HepG2 (cell line): ENCODE measurements at regions not wholly inside any gene's neighbourhood (a gene's known extent, or its start where the extent isn't known, plus 50 kb on each side); places are given as distances from the start of the nearest gene placed in this dataset.

Source experiments
- ATAC-seq: fragments of 200-7000 bp; cut with Tn5 transposase; 3 replicates; pipeline ENCODE4 v1.9.1; 2020; ENCODE audit warnings: mild to moderate bottlenecking, moderate library complexity
- BruUV-seq: library from RNA; stranded (reverse); fragments of 400-500 nt; replicated peaks from 2 replicates; lab custom pipeline; 2021; lab: Mats Ljungman, UMichigan
- CTCF ChIA-PET: fragments of 300-600 bp; formaldehyde crosslinking; extraction: SDS; loops from one replicate; lab custom pipeline; 2021; ENCODE audit warnings: low total read pairs, inconsistent platforms, low intra/inter-chr PET ratio; lab: Yijun Ruan, JAX
- POLR2A ChIA-PET: fragments of 350-600 bp; sonication (Branson Sonifier 250); formaldehyde crosslinking; loops from one replicate; lab custom pipeline; 2020; ENCODE audit warnings: antibody characterized with exemption, inconsistent platforms; lab: Yijun Ruan, JAX
- DNase-seq: peaks from one replicate; pipeline ENCODE4 v3.0.0-alpha.2; 2015; ENCODE audit warnings: low spot score
- FAIRE-seq: peaks from 3 replicates; lab custom pipeline; 2011; peaks lifted over from hg19 to GRCh38; lab: Jason Lieb, UNC
- H2AFZ ChIP-seq: one replicate; pipeline ENCODE4 v1.6.1; 2011; ENCODE audit warnings: low read length, inconsistent platforms
- H3K27ac ChIP-seq: fragments of 300-600 bp; 3 replicates; pipeline ENCODE4 v1.8.0; 2011; ENCODE audit warnings: mixed run types, mild to moderate bottlenecking, mixed read lengths, low read length, inconsistent platforms; ENCODE audit not compliant: insufficient read depth; ENCODE audit errors: extremely low read length
- H3K27me3 ChIP-seq, 2 experiments: fragments of 200-600 bp in 1 of 2; 2 replicates in 1 of 2; 3 replicates in 1 of 2; pipeline versions ENCODE4 v1.6.0 to v1.8.0; 2011; ENCODE audit warnings: low read length in 2 of 2, mild to moderate bottlenecking in 2 of 2, moderate library complexity in 2 of 2, inconsistent platforms in 1 of 2; ENCODE audit not compliant: insufficient read depth in 2 of 2, control insufficient read depth in 1 of 2
- H3K36me3 ChIP-seq, 2 experiments: fragments of 200-600 bp in 1 of 2; replicated peaks in 1 of 2; 2 replicates in 1 of 2; 3 replicates in 1 of 2; pipeline versions ENCODE4 v1.5.1 to v1.8.0; 2011; ENCODE audit warnings: low read length in 2 of 2, inconsistent platforms in 1 of 2; ENCODE audit not compliant: insufficient read depth in 2 of 2, control insufficient read depth in 1 of 2
- H3K4me1 ChIP-seq: 2 replicates; pipeline ENCODE4 v1.5.1; 2012; ENCODE audit warnings: low read length, inconsistent platforms; ENCODE audit not compliant: insufficient read depth
- H3K4me2 ChIP-seq: 2 replicates; pipeline ENCODE4 v1.6.0; 2011; ENCODE audit warnings: low read depth, low read length, inconsistent platforms
- H3K4me3 ChIP-seq, 3 experiments: fragments of 200-600 bp in 1 of 3; sonication (generic), shearing (Covaris generic) in 1 of 3; replicated peaks in 1 of 3; 2 replicates each; pipeline ENCODE4 v1.5.1; 2011 to 2016; ENCODE audit warnings: low read length in 3 of 3, inconsistent platforms in 2 of 3, low read depth in 2 of 3, mild to moderate bottlenecking in 2 of 3, control low read depth in 1 of 3, mixed read lengths in 1 of 3; ENCODE audit not compliant: insufficient read depth in 1 of 3
- H3K79me2 ChIP-seq: one replicate; pipeline ENCODE4 v1.6.1; 2011; ENCODE audit warnings: low read length, inconsistent platforms; ENCODE audit not compliant: insufficient read depth
- H3K9ac ChIP-seq: 2 replicates; pipeline ENCODE4 v1.6.0; 2011; ENCODE audit warnings: mild to moderate bottlenecking, low read depth, low read length, inconsistent platforms; ENCODE audit not compliant: insufficient read depth
- H3K9me3 ChIP-seq: 2 replicates; pipeline ENCODE4 v1.5.1; 2012; ENCODE audit warnings: mild to moderate bottlenecking, low read length
- H4K20me1 ChIP-seq: 2 replicates; pipeline ENCODE4 v1.6.0; 2011; ENCODE audit warnings: inconsistent platforms, mild to moderate bottlenecking, low read length, moderate library complexity; ENCODE audit not compliant: insufficient read depth
- HMGA1 ChIP-seq: sonication (generic); formaldehyde crosslinking; conservative IDR thresholded peaks from 2 replicates; pipeline ENCODE4 v1.4.0; 2020; ENCODE audit warnings: missing genetic modification reagents
- HNF4A ChIP-seq: sonication (generic); formaldehyde crosslinking; IDR thresholded peaks from 2 replicates; pipeline ENCODE4 v1.4.0; 2020; ENCODE audit warnings: missing genetic modification reagents
- MATR3 ChIP-seq: sonication (generic); formaldehyde crosslinking; IDR thresholded peaks from 2 replicates; pipeline ENCODE4 v1.4.0; 2020; ENCODE audit warnings: missing genetic modification reagents
- PHF21A ChIP-seq: sonication (generic); formaldehyde crosslinking; IDR thresholded peaks from 2 replicates; pipeline ENCODE4 v1.5.0; 2020; ENCODE audit warnings: mild to moderate bottlenecking, missing genetic modification reagents
- POLR2AphosphoS5 ChIP-seq: IDR thresholded peaks from 2 replicates; pipeline ENCODE4 v1.6.1; 2012; ENCODE audit warnings: low read depth, low read length
- PTBP1 ChIP-seq: fragments of 200-400 bp; formaldehyde crosslinking; IDR thresholded peaks from 2 replicates; pipeline ENCODE4 v1.6.1; 2018; ENCODE audit warnings: low read length, low read depth; ENCODE audit not compliant: poor library complexity, severe bottlenecking
- SNAPC2 ChIP-seq: sonication (generic); formaldehyde crosslinking; IDR thresholded peaks from 2 replicates; pipeline ENCODE4 v1.8.1; 2022; ENCODE audit warnings: mild to moderate bottlenecking, missing genetic modification reagents
- U2AF1 ChIP-seq: fragments of 200-400 bp; formaldehyde crosslinking; optimal IDR thresholded peaks from 2 replicates; pipeline ENCODE3; 2017; ENCODE audit warnings: mild to moderate bottlenecking, low read depth, low read length
- ZKSCAN8 ChIP-seq: IDR thresholded peaks from 2 replicates; pipeline ENCODE4 v1.6.1; 2016; ENCODE audit warnings: borderline replicate concordance, missing genetic modification reagents, missing compliant biosample characterization
- ZNF552 ChIP-seq: sonication (generic); formaldehyde crosslinking; IDR thresholded peaks from 2 replicates; pipeline ENCODE4 v1.9.0; 2022; ENCODE audit warnings: missing genetic modification reagents, mild to moderate bottlenecking, borderline replicate concordance
- ZNF761 ChIP-seq: sonication (generic); formaldehyde crosslinking; conservative IDR thresholded peaks from 2 replicates; pipeline ENCODE4 v1.4.0; 2020; ENCODE audit warnings: mild to moderate bottlenecking, missing genetic modification reagents
- in situ Hi-C: cut with HindIII; loops from 2 replicates; pipeline ENCODE4 v1.10.0; 2017; ENCODE audit warnings: low pct_unique_long_range_greater_than_20kb; ENCODE audit not compliant: extremely low pct_ligation_motif_present
- intact Hi-C: fragments of 100-400 bp; cut with micrococcal nuclease; formaldehyde crosslinking; loops from one replicate; pipeline ENCODE4 v1.10.0; 2022; ENCODE audit not compliant: unreplicated experiment
- TF ChIP-seq, protein P1 (sequence below): sonication (generic); formaldehyde crosslinking; IDR thresholded peaks from 2 replicates; pipeline ENCODE4 v1.4.0; 2020; ENCODE audit warnings: missing genetic modification reagents
- TF ChIP-seq, protein P2 (sequence below): sonication (generic); formaldehyde crosslinking; IDR thresholded peaks from 2 replicates; pipeline ENCODE4 v1.4.0; 2020; ENCODE audit warnings: missing genetic modification reagents
- TF ChIP-seq, protein P3 (sequence below): sonication (generic); formaldehyde crosslinking; IDR thresholded peaks from 2 replicates; pipeline ENCODE4 v1.4.0; 2020; ENCODE audit warnings: mild to moderate bottlenecking, missing genetic modification reagents
- TF ChIP-seq, protein P4 (sequence below): fragments of 450-650 bp; IDR thresholded peaks from 2 replicates; pipeline ENCODE4 v1.6.1; 2017; ENCODE audit warnings: mild to moderate bottlenecking
- TF ChIP-seq, protein P5 (sequence below): sonication (generic); formaldehyde crosslinking; IDR thresholded peaks from 2 replicates; pipeline ENCODE4 v1.4.0; 2020; ENCODE audit warnings: missing genetic modification reagents

DNA sequence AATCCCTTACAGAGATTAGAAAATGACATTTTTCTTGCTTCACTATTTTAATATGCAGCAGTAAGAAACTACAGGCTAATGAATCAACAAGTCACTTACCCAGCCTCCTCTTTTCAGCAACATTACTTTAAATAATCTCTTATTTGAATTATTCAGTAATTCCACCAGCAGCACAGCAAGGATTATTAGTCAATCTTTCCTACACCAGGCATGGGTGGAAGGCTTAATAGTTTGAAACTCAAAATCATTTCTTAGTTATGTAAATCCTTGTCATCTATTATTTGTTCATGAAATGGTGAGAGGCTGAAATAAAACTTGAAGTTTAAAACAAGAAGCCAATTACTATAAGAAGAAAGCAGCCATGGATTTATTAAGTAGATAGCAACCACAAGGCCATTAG lies 530.5 kb downstream of the KCNA4 start:
- Histone ChIP-seq H3K4me2 (no peak overlapping the region), H3K4me3 (no peak overlapping the region), H3K27ac (no peak overlapping the region), H2AFZ (no peak overlapping the region), H4K20me1 (no peaks in the 10 kb centered on the region), H3K9ac (no peak overlapping the region), H3K9me3 (no peaks in the 10 kb centered on the region), H3K27me3 (no peaks in the 10 kb centered on the region; a peak in 1 of 5 replicates), H3K79me2 (no peaks in the 10 kb centered on the region), H3K36me3 (no peaks in the 10 kb centered on the region), H3K4me1 (no peaks in the 10 kb centered on the region)
- BruUV-seq: no TSS peak
- FAIRE-seq (no peak), ATAC-seq (no peak), DNase-seq (no peak)
- ChIA-PET CTCF (no interaction called here), POLR2A (no interaction called here)
- in situ Hi-C loops (no loop called here), intact Hi-C loops (no loop called here)
- TF ChIP-seq ZKSCAN8 (CRISPR knock-in tag) (no peak), ZNF552 (CRISPR knock-in tag) (no peak), HMGA1 (CRISPR knock-in tag) (no peak), PHF21A (no peak), PTBP1 (no peak), U2AF1 (no peak), MATR3 (CRISPR knock-in tag) (no peak), SNAPC2 (CRISPR knock-in tag) (no peak), POLR2AphosphoS5 (no peak), ZNF761 (no peak), HNF4A (CRISPR knock-in tag) (no peak)
- TF ChIP-seq, protein P1, sequence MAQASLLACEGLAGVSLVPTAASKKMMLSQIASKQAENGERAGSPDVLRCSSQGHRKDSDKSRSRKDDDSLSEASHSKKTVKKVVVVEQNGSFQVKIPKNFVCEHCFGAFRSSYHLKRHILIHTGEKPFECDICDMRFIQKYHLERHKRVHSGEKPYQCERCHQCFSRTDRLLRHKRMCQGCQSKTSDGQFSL (CRISPR knock-in tag): no peak
- TF ChIP-seq, protein P2, sequence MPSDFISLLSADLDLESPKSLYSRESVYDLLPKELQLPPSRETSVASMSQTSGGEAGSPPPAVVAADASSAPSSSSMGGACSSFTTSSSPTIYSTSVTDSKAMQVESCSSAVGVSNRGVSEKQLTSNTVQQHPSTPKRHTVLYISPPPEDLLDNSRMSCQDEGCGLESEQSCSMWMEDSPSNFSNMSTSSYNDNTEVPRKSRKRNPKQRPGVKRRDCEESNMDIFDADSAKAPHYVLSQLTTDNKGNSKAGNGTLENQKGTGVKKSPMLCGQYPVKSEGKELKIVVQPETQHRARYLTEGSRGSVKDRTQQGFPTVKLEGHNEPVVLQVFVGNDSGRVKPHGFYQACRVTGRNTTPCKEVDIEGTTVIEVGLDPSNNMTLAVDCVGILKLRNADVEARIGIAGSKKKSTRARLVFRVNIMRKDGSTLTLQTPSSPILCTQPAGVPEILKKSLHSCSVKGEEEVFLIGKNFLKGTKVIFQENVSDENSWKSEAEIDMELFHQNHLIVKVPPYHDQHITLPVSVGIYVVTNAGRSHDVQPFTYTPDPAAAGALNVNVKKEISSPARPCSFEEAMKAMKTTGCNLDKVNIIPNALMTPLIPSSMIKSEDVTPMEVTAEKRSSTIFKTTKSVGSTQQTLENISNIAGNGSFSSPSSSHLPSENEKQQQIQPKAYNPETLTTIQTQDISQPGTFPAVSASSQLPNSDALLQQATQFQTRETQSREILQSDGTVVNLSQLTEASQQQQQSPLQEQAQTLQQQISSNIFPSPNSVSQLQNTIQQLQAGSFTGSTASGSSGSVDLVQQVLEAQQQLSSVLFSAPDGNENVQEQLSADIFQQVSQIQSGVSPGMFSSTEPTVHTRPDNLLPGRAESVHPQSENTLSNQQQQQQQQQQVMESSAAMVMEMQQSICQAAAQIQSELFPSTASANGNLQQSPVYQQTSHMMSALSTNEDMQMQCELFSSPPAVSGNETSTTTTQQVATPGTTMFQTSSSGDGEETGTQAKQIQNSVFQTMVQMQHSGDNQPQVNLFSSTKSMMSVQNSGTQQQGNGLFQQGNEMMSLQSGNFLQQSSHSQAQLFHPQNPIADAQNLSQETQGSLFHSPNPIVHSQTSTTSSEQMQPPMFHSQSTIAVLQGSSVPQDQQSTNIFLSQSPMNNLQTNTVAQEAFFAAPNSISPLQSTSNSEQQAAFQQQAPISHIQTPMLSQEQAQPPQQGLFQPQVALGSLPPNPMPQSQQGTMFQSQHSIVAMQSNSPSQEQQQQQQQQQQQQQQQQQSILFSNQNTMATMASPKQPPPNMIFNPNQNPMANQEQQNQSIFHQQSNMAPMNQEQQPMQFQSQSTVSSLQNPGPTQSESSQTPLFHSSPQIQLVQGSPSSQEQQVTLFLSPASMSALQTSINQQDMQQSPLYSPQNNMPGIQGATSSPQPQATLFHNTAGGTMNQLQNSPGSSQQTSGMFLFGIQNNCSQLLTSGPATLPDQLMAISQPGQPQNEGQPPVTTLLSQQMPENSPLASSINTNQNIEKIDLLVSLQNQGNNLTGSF (CRISPR knock-in tag): no peak
- TF ChIP-seq, protein P3, sequence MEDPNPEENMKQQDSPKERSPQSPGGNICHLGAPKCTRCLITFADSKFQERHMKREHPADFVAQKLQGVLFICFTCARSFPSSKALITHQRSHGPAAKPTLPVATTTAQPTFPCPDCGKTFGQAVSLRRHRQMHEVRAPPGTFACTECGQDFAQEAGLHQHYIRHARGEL (CRISPR knock-in tag): no peak
- TF ChIP-seq, protein P4, sequence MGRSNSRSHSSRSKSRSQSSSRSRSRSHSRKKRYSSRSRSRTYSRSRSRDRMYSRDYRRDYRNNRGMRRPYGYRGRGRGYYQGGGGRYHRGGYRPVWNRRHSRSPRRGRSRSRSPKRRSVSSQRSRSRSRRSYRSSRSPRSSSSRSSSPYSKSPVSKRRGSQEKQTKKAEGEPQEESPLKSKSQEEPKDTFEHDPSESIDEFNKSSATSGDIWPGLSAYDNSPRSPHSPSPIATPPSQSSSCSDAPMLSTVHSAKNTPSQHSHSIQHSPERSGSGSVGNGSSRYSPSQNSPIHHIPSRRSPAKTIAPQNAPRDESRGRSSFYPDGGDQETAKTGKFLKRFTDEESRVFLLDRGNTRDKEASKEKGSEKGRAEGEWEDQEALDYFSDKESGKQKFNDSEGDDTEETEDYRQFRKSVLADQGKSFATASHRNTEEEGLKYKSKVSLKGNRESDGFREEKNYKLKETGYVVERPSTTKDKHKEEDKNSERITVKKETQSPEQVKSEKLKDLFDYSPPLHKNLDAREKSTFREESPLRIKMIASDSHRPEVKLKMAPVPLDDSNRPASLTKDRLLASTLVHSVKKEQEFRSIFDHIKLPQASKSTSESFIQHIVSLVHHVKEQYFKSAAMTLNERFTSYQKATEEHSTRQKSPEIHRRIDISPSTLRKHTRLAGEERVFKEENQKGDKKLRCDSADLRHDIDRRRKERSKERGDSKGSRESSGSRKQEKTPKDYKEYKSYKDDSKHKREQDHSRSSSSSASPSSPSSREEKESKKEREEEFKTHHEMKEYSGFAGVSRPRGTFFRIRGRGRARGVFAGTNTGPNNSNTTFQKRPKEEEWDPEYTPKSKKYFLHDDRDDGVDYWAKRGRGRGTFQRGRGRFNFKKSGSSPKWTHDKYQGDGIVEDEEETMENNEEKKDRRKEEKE: no peak
- TF ChIP-seq, protein P5, sequence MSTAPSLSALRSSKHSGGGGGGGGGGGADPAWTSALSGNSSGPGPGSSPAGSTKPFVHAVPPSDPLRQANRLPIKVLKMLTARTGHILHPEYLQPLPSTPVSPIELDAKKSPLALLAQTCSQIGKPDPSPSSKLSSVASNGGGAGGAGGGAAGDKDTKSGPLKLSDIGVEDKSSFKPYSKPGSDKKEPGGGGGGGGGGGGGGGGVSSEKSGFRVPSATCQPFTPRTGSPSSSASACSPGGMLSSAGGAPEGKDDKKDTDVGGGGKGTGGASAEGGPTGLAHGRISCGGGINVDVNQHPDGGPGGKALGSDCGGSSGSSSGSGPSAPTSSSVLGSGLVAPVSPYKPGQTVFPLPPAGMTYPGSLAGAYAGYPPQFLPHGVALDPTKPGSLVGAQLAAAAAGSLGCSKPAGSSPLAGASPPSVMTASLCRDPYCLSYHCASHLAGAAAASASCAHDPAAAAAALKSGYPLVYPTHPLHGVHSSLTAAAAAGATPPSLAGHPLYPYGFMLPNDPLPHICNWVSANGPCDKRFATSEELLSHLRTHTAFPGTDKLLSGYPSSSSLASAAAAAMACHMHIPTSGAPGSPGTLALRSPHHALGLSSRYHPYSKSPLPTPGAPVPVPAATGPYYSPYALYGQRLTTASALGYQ (CRISPR knock-in tag): no peak
